ENCODE measurements at regions not wholly inside any gene's neighbourhood (a gene's known extent, or its start where the extent isn't known, plus 50 kb on each side); places are given as distances from the start of the nearest gene placed in this dataset.
A peak's percentile ranks its signal among the peaks of the same experiment; 100 is the strongest.
"Not testable (repeated sequence)": the region's sequence is repeated elsewhere in the genome, so short reads cannot be mapped to it uniquely, and the experiment has no call there.

DNA sequence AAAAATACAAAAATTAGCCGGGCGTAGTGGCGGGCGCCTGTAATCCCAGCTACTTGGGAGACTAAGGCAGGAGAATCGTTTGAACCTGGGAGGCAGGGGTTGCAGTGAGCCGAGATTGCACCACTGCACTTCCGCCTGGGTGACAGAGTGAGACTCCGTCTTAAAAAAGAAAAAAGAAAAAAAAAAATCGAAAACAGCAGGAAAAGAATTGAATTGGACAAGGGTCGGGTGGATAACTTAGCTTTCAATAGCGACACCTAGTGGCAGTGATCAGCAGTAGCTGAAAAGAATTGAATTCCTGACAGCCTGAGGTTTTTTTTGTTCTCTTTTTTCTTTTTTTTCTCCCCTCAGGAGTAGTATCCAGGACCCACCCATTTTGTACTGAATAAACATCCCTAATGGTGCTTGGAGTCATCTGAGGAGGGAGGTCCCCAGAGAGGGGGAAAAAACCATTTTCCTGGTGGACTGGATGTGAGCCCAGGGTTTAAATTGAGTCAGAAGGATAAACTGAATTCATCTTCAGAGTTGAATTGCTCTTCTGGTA, 55.1 kb downstream of the CYCS start:
- no peak overlapping the region for H3K27ac Mint-ChIP-seq

DNA sequence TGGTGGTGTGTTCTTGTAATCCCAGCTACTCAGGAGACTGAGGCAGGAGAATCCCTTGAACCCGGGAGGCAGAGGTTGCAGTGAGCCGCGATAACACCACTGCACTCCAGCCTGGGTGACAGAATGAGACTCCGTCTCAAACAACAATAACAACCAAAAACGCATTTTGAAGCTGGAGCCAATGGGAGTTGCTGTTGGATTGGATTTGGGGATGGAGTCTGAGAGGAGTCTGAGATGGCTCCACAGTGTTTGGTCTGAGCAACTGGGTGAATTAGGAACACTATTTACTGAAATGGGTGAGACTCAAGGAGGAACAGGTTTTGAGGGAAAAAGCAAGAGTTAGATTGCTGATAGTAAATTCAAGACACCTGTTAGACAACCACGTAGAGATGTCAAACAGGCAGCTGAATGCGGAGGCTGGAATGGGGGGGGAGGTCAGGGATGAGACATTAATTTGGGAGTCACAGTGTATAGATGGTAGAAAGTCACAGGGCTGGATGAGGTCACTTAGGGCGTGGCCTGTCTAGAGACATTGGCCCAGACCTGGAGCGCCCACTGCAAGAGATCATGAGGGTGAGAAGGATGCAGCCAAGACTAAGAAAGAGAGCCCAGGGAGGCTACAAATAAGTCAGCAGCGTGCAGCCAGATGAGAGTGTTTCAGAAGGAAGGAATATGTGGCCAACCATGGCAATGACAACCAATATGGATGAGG, 56.4 kb downstream of the CYCS start:
- H3K4me1 Mint-ChIP-seq, result peaks cover 8% of the 10 kb centered on the region
- no peak overlapping the region for H3K27ac Mint-ChIP-seq
- no peaks in the 10 kb centered on the region for H3K9me3 Mint-ChIP-seq
- H3K27me3 Mint-ChIP-seq, result no peaks in the 10 kb centered on the region
- DNase-seq, result no peak
- no peak overlapping the region for H3K4me3 Mint-ChIP-seq
- ATAC-seq, result no peak

More for the DNA sequence above, 55.1 kb downstream of the CYCS start:
- no peaks in the 10 kb centered on the region for H3K27me3 Mint-ChIP-seq
- peak; percentile 31 to 35 for DNase-seq
- peak; percentile 43 for ATAC-seq
- H3K4me1 Mint-ChIP-seq, result peaks cover 11% of the 10 kb centered on the region
- H3K4me3 Mint-ChIP-seq, result no peak overlapping the region
- no peaks in the 10 kb centered on the region for H3K9me3 Mint-ChIP-seq

DNA sequence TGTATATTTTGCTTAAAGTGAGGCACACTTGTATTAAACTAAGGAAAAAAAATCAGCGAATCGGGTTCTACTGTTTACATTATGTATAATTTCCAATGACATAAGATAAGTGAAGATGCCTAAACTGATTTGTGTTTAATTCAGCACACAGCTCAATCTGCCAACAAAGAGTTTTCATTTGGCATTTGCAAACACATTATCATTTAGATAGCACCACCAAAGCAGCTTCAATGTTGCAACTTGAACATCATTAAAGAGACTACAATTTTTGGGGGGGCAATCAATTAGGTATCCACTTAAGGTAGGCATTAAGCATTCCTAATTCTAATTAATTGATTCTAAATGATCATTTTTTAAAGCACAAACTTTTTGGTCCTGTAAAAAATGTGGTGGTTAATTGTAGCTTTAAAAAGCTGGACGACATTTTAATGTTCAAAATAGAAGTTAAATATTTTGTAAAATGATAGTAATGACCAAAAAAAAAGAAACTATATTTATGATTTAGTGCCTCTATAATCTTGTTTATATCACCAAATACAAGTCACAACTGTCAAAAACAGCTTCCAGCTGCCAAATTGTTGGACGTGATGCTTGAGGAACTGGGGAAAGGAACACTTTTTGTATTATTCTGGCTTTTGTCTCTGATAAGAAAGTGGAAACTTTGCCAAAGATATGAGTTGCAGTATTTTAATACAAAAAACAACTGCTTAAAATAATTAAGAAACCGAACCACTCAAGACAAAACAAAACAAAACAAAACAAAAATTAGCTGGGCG, 57.1 kb downstream of the CYCS start:
- no peak overlapping the region for H3K27ac Mint-ChIP-seq
- H3K27me3 Mint-ChIP-seq, result no peaks in the 10 kb centered on the region
- H3K9me3 Mint-ChIP-seq, result no peaks in the 10 kb centered on the region
- H3K4me1 Mint-ChIP-seq, result peaks cover under 1% of the 10 kb centered on the region
- no peak overlapping the region for H3K4me3 Mint-ChIP-seq
- DNase-seq (no peak), ATAC-seq (no peak)

DNA sequence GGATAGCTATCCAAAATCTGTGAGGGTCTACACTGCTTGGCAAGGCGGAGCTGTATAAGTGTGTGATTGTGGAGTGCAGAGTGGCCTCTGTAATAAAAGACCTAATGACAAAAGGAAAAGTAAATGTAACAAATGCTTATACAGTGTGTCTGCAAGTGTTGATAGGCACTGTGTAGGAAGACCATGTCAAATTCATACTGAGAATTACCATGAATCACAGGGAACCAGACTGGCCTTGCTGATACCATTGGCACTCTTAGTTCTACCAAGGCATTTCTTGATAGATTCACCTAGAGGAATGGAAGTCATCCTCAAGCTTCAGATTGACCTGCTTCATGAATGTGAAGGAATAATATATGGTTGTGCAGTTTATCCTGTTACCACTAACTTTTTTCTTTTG, 58.8 kb downstream of the CYCS start:
- ATAC-seq (peak; percentile 57), DNase-seq (no peak)
- H3K4me3 Mint-ChIP-seq, result no peak overlapping the region
- H3K27me3 Mint-ChIP-seq, result no peaks in the 10 kb centered on the region
- H3K9me3 Mint-ChIP-seq, result no peaks in the 10 kb centered on the region
- H3K27ac Mint-ChIP-seq, result peak overlapping the region in 1 of 2 donors; percentile 73
- H3K4me1 Mint-ChIP-seq, result no peaks in the 10 kb centered on the region

DNA sequence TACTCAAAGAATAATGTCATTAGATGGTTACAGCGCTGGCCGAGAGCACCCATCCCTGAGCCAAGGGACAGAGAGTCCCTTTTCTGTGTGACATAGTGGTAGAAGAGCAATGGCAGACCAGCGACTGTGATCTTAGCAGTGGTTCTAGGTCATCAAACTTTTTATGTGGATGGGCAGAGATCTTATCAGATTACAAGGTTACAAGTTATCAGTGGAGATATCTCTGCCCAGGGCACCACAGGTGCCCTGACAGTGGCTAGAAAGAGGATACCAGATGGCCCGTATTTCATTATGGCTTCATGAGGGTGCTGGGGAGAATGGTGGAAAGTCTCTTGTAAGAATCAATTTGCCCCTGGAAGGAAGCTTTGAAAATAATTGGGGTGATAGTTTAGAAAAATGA, 62.7 kb downstream of the CYCS start:
- Mint-ChIP-seq H3K4me1 (no peaks in the 10 kb centered on the region), H3K9me3 (no peaks in the 10 kb centered on the region), H3K4me3 (no peak overlapping the region), H3K27me3 (peaks cover 8% of the 10 kb centered on the region), H3K27ac (no peak overlapping the region)
- ATAC-seq, result no peak
- no peak for DNase-seq

DNA sequence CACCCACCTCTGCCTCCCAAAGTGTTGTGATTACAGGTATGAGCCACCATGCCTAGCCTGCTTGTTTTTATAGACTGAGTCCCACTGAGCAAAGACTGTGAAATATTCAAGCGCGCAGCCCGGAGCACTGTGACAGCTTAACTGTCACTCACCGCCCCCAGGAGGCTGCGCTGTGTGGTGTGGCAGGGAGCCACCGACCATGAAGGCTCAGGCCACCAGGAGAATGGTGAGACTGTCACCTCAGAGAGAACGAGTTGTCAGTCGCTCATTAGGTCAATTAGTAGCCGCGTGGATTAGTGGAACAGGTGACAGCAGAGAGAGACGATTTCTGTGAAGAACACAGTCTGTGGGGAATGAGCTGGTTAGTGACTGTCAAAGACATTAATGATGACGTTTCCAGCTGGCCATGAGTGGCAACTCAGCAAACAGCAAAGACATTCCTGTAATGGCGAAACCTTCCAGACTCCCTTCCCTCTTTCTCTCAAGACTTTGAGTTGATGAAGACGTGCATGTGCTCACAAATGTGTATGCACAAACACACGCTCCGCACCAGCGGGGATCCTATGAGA, 64.5 kb downstream of the CYCS start:
- no peak overlapping the region for H3K4me3 Mint-ChIP-seq
- DNase-seq (no peak), ATAC-seq (no peak)
- H3K27ac Mint-ChIP-seq, result no peak overlapping the region
- peaks cover 17% of the 10 kb centered on the region for H3K27me3 Mint-ChIP-seq
- no peaks in the 10 kb centered on the region for H3K4me1 Mint-ChIP-seq
- no peaks in the 10 kb centered on the region for H3K9me3 Mint-ChIP-seq

DNA sequence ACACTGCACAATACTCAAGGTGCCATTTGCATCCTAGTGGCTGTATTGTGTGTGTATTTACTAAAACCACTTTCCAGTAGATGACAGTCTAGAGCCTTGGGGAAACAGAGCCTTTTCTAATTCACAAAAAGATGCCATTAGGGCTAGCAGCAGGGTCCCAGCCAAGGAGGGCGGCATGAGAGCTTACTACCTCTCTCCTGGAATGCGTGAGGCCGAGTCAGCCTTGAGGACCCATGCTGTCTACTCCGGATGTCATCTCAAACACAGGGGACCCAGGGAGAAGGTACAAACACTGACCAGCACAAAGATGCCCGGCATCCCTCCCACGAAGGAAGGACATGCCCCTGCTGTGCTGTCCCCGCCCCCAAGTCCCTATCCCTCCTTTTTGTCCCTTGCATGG, 65.5 kb downstream of the CYCS start:
- no peak for DNase-seq
- Mint-ChIP-seq H3K4me3 (no peak overlapping the region), H3K4me1 (no peaks in the 10 kb centered on the region), H3K27ac (no peak overlapping the region), H3K9me3 (no peaks in the 10 kb centered on the region), H3K27me3 (peaks cover 27% of the 10 kb centered on the region)
- no peak for ATAC-seq

DNA sequence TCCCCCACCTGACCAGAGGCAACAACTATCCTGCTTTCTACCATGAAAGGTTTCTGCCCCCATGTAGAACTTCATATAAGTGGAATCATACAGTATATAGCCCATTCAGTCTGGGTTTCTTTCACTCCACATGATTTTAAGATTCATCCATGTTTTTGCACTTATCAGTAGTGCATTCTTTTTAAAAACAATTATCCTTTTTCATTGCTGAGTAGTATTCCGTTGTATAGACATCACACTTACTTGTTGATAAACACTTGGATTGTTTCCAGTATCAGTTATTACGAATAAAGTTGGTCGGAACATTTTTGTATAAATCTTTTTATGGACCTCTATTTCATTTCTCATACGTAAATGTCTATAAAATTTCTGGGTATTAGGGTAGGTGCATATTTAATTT, 68.7 kb downstream of the CYCS start:
- Mint-ChIP-seq H3K9me3 (no peaks in the 10 kb centered on the region), H3K4me1 (no peaks in the 10 kb centered on the region), H3K27me3 (peaks cover 29% of the 10 kb centered on the region), H3K4me3 (no peak overlapping the region), H3K27ac (no peak overlapping the region)
- DNase-seq (no peak), ATAC-seq (no peak)

DNA sequence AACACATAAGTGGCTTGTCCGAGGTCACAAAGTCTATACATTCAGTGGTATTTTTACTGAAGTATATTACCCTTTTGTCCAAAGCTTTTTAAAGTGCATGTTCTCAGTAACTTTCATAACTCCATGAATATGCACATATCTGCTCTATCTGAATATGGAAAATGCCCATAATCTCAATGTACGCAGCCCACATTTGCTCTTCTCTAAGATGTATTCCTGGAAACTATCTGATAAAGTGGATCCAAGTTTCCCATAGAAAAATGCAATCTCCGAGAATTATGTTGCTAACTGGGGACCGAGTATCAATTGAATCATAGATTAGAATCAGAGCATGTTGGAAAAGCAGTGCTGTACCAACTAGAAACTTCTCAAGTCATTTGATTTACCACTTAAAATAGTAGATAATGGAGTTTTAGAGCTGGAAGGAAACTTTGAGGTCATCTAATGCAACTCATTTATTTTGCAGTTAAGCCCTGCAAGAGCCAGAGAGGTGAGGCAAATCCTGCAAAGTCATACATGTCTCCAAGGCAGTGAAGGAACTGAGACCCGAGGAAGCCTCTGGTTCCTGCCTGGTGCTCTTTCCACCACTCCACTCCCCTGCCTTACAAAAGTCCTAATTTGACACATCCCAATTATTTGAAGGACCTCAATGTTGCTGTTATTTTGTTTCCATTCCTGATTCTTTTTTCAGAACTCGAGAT, 69.4 kb downstream of the CYCS start:
- peaks cover 29% of the 10 kb centered on the region for H3K27me3 Mint-ChIP-seq
- ATAC-seq (no peak), DNase-seq (no peak)

DNA sequence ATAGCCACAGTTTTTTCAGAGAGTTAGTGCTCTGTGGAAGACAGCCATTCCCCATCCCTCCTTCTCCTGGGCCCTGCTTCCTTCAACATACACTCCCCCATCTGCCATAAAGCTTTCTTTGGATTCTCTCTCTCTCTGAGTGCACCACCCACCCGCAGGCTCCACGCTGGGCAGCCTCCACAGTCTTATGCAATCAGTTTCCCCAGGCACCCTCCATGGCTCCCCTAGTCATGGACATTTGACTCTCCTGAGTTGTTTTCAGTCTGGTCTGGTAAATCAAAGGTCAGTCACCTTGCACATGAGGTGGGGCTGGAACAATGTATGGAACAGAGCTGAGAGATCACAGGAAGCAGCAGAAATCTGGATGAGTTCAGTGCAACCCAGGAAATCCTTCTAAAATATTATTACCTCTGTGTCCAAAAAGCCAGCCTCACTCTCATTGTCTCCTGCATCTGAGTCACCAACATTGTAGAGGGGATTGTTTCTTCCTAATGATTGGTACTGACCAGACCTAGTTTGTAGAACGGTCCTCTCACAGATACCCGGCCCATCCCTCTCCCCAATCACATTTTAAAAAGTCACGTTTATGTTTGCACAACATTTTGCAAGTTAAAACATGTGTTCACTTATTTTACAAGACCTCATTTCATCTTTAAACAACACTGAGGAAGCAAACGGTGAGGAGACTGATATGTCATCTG, 70.1 kb downstream of the CYCS start:
- no peaks in the 10 kb centered on the region for H3K9me3 Mint-ChIP-seq
- H3K27ac Mint-ChIP-seq, result peak overlapping the region in 1 of 2 donors; percentile 49

More for the DNA sequence above, 69.4 kb downstream of the CYCS start:
- Mint-ChIP-seq H3K4me1 (no peaks in the 10 kb centered on the region), H3K4me3 (no peak overlapping the region), H3K9me3 (no peaks in the 10 kb centered on the region), H3K27ac (no peak overlapping the region)

DNA sequence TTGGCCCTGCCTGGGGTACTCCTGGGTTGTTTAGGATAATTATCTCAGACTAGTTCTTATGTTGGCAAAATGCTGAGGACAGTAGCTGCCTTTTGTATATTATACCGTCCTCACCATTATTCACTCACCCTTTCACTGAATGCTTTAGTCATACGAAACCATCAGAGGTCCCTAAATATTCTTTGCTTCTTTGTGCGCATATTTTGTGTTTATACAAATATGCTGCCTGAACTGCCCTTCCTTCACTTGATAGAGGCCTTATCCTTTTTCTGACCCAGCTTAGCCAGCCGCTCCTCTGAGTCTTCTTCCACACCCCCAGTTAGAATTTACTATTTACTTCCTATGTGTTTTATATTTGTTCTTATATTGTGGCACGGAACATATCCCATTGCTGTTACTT, 70.2 kb upstream of the OSBPL3 start:
- Mint-ChIP-seq H3K9me3 (no peaks in the 10 kb centered on the region), H3K27me3 (peaks cover 8% of the 10 kb centered on the region), H3K27ac (no peak overlapping the region), H3K4me1 (no peaks in the 10 kb centered on the region), H3K4me3 (no peak overlapping the region)
- ATAC-seq (no peak), DNase-seq (no peak)

More for the DNA sequence above, 70.1 kb downstream of the CYCS start:
- DNase-seq (no peak), ATAC-seq (no peak)
- H3K4me1 Mint-ChIP-seq, result no peaks in the 10 kb centered on the region
- no peak overlapping the region for H3K4me3 Mint-ChIP-seq
- H3K27me3 Mint-ChIP-seq, result peaks cover 29% of the 10 kb centered on the region

DNA sequence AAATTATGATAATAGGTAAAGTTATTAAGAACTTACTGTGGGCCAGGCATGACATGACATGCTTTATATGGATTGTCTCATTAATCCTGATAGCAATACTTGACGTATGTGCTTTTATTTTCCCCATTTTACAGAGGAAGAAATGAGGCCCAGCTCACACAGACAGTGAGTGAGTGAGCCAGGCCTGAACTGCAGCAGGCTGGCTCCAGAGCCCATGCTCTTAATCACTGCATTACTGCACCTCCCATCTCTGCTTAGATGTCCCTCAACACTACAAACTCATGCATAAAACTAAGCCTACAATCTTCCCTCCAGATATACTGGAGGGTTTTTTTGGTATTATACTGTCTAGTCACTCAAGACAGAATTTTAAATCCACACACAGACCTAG, 68.5 kb upstream of the OSBPL3 start:
- Mint-ChIP-seq H3K27me3 (no peaks in the 10 kb centered on the region), H3K9me3 (no peaks in the 10 kb centered on the region), H3K4me3 (no peak overlapping the region), H3K4me1 (no peaks in the 10 kb centered on the region), H3K27ac (no peak overlapping the region)
- no peak for ATAC-seq
- DNase-seq, result no peak

DNA sequence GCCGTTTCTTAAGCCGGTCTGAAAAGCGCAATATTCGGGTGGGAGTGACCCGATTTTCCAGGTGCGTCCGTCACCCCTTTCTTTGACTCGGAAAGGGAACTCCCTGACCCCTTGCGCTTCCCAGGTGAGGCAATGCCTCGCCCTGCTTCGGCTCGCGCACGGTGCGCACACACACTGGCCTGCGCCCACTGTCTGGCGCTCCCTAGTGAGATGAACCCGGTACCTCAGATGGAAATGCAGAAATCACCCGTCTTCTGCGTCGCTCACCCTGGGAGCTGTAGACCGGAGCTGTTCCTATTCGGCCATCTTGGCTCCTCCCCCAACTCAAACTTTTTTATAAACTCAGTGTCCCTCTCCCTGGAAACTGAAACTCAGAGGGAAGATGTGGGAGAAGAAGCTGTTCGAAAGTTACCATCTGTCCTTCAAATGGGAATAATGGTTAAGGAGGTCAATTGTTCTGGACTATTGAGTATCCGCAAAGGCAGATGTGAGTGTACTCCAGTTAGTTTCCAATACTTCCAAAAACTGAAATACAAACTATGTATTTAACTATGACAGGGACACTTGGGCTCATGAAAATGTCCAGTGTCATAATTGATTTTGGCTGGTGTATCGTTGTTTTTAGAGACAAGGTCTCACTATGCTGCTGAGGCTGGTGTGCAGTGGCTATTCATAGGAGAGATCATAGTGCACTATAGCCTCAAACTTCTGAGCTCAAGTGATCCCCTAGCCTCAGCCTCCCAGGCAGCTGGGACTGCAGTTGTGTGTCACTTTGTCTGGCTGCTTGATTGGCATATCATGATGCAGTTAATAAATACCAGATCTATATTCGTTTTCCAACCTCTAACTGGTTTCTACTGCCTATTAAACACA, 67.8 kb upstream of the OSBPL3 start:
- not testable (repeated sequence) for H3K9me3 Mint-ChIP-seq, H3K27ac Mint-ChIP-seq, H3K27me3 Mint-ChIP-seq, H3K4me3 Mint-ChIP-seq, DNase-seq, ATAC-seq, H3K4me1 Mint-ChIP-seq

DNA sequence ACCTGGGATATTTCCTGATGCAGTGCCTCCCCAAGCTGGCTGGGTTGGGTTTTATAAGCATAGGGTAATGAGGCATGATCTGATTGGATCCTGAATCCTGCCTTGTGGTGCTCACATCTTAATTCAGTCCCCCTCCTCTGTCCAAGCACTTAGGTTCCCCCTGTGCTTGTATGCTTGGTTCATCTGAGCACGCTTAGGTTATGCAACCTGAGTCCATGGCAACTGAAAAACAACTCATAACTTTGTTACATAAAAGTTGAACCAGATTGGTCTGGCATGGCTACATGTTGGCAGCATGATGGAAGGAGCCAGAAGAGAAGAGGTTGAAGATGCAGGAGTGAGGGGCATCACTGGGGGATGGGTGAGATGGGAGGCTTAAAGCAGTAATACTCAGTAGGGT, 57.3 kb upstream of the OSBPL3 start:
- Mint-ChIP-seq H3K4me1 (no peaks in the 10 kb centered on the region), H3K27ac (no peak overlapping the region), H3K4me3 (no peak overlapping the region), H3K27me3 (no peaks in the 10 kb centered on the region), H3K9me3 (peaks cover 13 to 17% of the 10 kb centered on the region in 2 donors)
- DNase-seq (no peak), ATAC-seq (no peak)

All from stimulated activated naive CD8-positive, alpha-beta T cell treated with anti-CD3 and anti-CD28 coated beads, Interleukin-15, amount 100 ng/mL, for 72 hours (primary cell).